ENCODE measurements at regions not wholly inside any gene's neighbourhood (a gene's known extent, or its start where the extent isn't known, plus 50 kb on each side); places are given as distances from the start of the nearest gene placed in this dataset.

GRCh38 chr4:13928214-13928613 lies 300.7 kb upstream of the BOD1L1 start:
- no peaks in the 10 kb centered on the region for H3K9me3 ChIP-seq
- DNase-seq (ENCODE audit: low spot score in 2 of 2) = no peak
- peaks cover 2% of the 10 kb centered on the region for H3K27me3 ChIP-seq
- no peaks in the 10 kb centered on the region for H3K4me1 ChIP-seq
- H3K4me3 ChIP-seq = no peak overlapping the region
- no peak for TF ChIP-seq POLR2AphosphoS5 (IDR thresholded peaks at IDR 0.05)
- no peak for TF ChIP-seq EP300 (IDR thresholded peaks at IDR 0.05)
- TF ChIP-seq CTCF (IDR thresholded peaks at IDR 0.05) = no peak
- TF ChIP-seq POLR2A (IDR thresholded peaks at IDR 0.05) = no peak
- H3K27ac ChIP-seq = no peak overlapping the region
- WGBS = 89% methylated on average over 7 of the region's 7 CpGs
- no peaks in the 10 kb centered on the region for H3K36me3 ChIP-seq

GRCh38 chr4:13930155-13930554 lies 302.6 kb upstream of the BOD1L1 start:
- peaks cover 2% of the 10 kb centered on the region for H3K27me3 ChIP-seq
- H3K4me1 ChIP-seq = no peaks in the 10 kb centered on the region
- no peaks in the 10 kb centered on the region for H3K9me3 ChIP-seq
- no peak overlapping the region for H3K27ac ChIP-seq
- no peak for TF ChIP-seq POLR2AphosphoS5 (IDR thresholded peaks at IDR 0.05)
- no peak for TF ChIP-seq EP300 (IDR thresholded peaks at IDR 0.05)
- no peak for TF ChIP-seq CTCF (IDR thresholded peaks at IDR 0.05)
- no peak for TF ChIP-seq POLR2A (IDR thresholded peaks at IDR 0.05)
- no peaks in the 10 kb centered on the region for H3K36me3 ChIP-seq
- 84% methylated on average over 4 of the region's 4 CpGs for WGBS
- DNase-seq (ENCODE audit: low spot score in 2 of 2) = no peak
- no peak overlapping the region for H3K4me3 ChIP-seq

GRCh38 chr4:13933191-13933590 lies 305.7 kb upstream of the BOD1L1 start:
- no peak for DNase-seq (ENCODE audit: low spot score in 2 of 2)
- TF ChIP-seq EP300 (IDR thresholded peaks at IDR 0.05) (no peak), CTCF (IDR thresholded peaks at IDR 0.05) (no peak), POLR2A (IDR thresholded peaks at IDR 0.05) (no peak), POLR2AphosphoS5 (IDR thresholded peaks at IDR 0.05) (no peak)
- H3K4me1 ChIP-seq = no peaks in the 10 kb centered on the region
- WGBS = 62% methylated on average over 4 of the region's 4 CpGs
- H3K9me3 ChIP-seq = no peaks in the 10 kb centered on the region
- no peaks in the 10 kb centered on the region for H3K36me3 ChIP-seq
- no peak overlapping the region for H3K4me3 ChIP-seq
- H3K27me3 ChIP-seq = peaks cover 2% of the 10 kb centered on the region
- no peak overlapping the region for H3K27ac ChIP-seq

- DNase-seq (ENCODE audit: low spot score in 2 of 2) = no peak
- TF ChIP-seq CTCF (IDR thresholded peaks at IDR 0.05) (no peak), POLR2A (IDR thresholded peaks at IDR 0.05) (no peak), POLR2AphosphoS5 (IDR thresholded peaks at IDR 0.05) (no peak), EP300 (IDR thresholded peaks at IDR 0.05) (no peak)
- Histone ChIP-seq H3K9me3 (no peaks in the 10 kb centered on the region), H3K36me3 (no peaks in the 10 kb centered on the region), H3K27ac (no peak overlapping the region), H3K4me3 (no peak overlapping the region), H3K4me1 (no peaks in the 10 kb centered on the region), H3K27me3 (no peaks in the 10 kb centered on the region)
- WGBS = 82% methylated on average over 3 of the region's 3 CpGs
Measured at GRCh38 chr4:13938299-13938698, 310.8 kb upstream of the BOD1L1 start.

GRCh38 chr4:13940921-13941320 lies 313.4 kb upstream of the BOD1L1 start:
- Histone ChIP-seq H3K4me1 (no peaks in the 10 kb centered on the region), H3K27ac (no peak overlapping the region), H3K4me3 (no peak overlapping the region), H3K36me3 (no peaks in the 10 kb centered on the region), H3K9me3 (no peaks in the 10 kb centered on the region), H3K27me3 (no peaks in the 10 kb centered on the region)
- DNase-seq (ENCODE audit: low spot score in 2 of 2) = no peak
- TF ChIP-seq POLR2AphosphoS5 (IDR thresholded peaks at IDR 0.05) = no peak
- TF ChIP-seq CTCF (IDR thresholded peaks at IDR 0.05) = no peak
- no peak for TF ChIP-seq POLR2A (IDR thresholded peaks at IDR 0.05)
- TF ChIP-seq EP300 (IDR thresholded peaks at IDR 0.05) = no peak
- 42% methylated on average over 3 of the region's 3 CpGs for WGBS
